NCI-H2196 treated with DMSO at 0.1 percent for 48 hours (cell line): ENCODE measurements at regions not wholly inside any gene's neighbourhood (a gene's known extent, or its start where the extent isn't known, plus 50 kb on each side); places are given as distances from the start of the nearest gene placed in this dataset.
"Not testable (repeated sequence)": the region's sequence is repeated elsewhere in the genome, so short reads cannot be mapped to it uniquely, and the experiment has no call there.

Experiments used
- DNase-seq: peaks from one replicate; lab custom pipeline; 2025; ENCODE audit not compliant: unreplicated experiment; lab: John Stamatoyannopoulos, UW

DNA sequence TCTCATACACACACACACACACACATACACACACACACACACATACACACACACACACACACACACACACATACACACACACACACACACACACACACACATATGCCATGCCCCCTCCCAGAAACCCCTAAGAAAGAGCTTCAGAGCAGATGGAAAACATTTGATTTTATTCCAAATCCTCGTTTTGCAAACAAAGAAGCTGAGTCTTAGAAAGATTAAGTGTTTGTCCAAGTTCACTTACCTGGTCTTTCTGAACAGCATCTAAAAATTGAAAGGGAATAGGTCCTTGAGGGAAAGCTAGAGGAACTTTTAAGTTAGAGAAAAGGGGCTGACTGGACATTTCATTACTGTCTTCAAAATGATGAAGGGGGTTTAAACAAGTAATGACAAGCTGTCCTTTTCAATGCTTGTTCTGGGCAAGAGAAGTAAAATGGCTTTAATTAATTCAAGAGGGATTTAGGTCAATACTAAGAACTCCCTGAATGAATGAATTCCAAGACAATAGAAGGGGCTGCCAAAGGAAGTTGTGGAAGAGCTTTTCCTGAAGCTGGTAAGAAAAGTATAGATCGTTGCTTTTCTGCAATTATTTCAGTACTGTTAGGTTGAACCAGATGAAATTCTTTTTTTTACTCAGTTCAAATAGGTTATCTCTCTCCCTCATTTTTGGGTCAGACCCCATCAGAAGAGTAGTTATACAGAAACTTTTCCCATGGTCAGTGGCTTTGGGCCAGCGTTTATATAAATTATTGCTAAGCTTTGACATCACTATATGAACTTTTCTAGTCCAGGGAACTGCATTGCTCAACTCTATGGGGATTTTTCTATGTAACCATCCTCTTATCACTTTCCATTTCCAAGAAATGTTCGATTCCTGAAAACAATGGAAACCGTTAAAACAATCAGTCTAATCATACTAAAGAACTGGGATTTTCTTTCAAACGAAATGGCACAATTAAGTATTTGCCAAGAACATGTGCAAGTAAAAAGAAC is 261.4 kb downstream of the MTERF1 start:
- DNase-seq = no peak

DNA sequence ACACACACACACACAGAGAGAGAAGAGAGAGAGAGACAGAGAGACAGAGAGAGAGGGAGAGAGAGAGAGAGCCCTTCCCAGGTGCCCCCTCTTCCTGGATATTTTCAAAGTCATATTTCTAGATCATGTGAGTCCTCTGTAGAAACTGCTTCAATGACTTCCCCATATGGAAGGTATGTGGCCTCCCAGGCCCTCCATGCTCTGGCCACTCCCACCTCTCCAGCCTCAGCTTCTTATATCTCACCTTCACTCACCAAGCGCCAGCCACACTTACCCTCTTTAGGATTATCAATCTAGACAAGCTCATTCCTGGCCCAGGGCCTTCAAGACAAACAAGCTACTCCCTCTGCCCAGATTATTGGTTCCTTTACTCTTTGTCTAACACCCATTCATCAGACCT is 259.7 kb downstream of the MTERF1 start:
- DNase-seq = no peak

GRCh38 chr7:91627324-91627723 is 253.2 kb downstream of the MTERF1 start:
- not testable (repeated sequence) for DNase-seq

DNA sequence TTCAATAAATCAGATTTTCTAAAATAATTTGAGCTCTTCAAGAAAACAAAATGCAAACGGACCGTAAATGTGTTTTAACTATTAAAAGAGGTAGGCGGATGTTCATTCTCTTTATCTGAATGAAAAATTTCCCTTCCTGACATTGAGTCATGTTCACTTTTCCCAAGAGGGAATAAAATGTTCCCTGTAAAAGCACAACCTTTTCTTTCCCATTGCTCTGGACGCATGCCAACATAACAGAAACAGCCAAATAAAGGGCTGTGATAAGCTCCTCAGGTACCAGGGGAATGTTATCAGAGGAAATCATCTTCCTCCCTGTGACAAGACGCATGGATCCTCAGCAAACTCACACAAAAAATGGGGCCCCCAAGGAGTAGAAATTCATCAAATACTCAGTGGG is 251.8 kb downstream of the MTERF1 start:
- DNase-seq = no peak

GRCh38 chr7:91630581-91631380 is 249.7 kb downstream of the MTERF1 start:
- no peak for DNase-seq

DNA sequence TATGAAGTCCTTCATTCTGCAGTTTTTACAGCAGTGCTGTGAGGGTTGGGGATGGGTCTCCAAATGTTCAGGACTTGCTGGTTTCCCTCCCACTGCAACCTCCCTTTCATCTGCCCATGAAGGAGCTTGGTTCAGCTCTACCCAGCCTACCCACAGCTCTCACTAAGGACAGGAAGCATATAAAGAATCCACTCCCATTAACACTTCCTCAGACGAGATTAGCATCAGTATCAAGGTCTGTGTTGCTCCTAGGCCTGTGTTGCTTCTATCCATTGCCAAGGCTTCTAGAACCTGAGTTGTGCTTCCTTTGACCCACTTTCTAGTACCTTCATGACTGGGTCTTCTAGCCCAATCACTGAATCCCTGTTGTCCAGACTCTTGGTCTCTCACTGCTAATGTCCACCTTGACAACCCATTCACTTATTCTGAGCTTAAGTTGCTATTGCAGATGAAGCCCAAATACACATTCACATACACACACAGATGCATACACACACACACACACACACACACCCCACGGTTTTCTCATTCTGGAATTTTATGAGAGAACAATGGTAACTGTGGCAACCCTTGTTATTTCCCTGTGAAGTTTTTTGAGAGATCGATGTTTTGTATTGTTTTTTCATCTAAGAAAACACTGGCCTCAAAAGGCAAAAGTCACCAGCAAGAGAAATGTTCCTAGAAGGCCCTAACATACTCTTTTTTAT is 248.1 kb downstream of the MTERF1 start:
- DNase-seq = no peak

DNA sequence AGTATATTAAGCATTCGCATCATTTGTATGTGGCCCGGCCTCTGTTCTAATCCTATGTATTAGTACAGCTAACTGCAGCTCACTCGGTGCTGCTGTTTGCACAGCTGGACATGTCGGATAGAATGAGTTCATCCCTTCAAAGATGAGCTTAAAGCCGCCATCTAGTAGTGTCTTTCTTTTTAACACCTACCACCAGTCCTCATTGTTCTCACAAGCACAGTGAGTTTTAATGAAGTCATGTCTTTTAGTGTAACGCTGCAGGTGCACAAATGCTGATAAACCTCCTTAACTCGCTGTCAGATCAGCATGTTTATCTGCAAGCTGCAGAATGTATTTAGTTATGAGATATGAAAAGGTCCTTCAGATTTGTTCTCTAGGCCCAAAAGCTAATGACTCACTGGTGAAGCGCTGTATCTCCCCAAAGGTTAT is 247.5 kb downstream of the MTERF1 start:
- DNase-seq = no peak

GRCh38 chr7:91634485-91635177 is 245.9 kb downstream of the MTERF1 start:
- DNase-seq = peak; percentile 87

DNA sequence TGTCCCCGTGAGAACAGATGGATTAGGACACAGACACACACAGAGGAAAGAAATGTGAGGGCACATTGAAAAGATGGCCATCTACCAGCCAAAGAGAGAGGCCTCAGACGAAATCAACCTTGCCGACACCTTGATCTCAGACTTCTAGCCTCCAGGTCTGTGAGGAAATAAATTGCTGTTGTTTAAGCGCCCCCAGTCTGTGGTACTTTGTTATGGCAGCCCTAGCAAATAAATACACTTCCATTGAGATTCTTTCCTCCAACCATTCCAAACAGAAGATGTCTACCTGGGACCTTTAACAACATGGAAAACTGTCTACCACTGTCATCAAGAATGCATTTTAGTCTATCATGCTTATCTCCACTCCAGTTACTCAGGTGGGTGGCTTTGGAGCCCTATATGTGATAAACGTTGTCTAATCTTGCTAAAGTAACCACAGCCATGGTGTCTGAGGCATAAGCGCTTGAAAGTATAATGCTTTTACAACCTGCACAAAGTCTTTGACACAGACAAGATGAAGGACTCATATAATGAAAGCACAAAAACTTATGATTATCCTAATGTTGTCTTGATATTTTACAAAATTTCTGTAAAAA is 244.3 kb downstream of the MTERF1 start:
- no peak for DNase-seq

DNA sequence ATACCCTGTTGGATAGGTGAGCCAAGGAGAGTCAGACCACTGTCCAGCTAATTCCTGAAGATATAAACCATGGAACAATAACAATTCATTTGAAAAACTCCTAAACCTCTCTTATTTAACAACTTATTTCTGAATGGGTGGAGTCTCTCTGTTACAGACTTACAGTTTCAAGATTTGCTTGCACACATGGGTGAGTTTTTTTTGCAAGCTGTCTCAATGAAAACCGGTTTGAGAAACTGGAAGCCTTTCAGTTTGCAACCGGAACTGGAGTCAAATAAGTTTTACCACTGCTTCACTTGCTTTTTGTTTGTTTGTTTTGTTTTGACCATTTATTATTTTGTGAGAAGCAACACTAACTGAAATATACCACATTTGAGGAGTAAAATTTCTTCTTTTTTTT is 243.8 kb downstream of the MTERF1 start:
- DNase-seq = no peak

GRCh38 chr7:91644256-91644655 is 236.2 kb downstream of the MTERF1 start:
- DNase-seq = no peak

DNA sequence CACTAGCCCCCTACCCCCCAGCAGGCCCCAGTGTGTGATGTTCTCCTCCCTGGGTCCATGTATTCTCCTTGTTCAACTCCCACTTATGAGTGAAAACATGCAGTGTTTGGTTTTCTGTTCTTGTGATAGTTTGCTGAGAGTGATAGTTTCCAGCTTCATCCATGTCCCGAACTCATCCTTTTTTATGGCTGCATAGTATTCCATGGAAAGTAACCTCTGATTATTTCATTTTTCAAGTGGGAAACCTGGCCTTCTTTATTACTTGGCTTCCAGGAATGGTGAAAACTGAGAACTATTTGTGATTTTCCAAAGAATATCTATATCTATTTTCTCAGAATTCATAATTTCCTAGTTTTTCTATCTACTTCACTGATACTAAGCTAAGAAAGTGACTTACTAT is 235.0 kb downstream of the MTERF1 start:
- DNase-seq = no peak

- DNase-seq = no peak
Observed at GRCh38 chr7:91651986-91652385, 228.5 kb downstream of the MTERF1 start.

DNA sequence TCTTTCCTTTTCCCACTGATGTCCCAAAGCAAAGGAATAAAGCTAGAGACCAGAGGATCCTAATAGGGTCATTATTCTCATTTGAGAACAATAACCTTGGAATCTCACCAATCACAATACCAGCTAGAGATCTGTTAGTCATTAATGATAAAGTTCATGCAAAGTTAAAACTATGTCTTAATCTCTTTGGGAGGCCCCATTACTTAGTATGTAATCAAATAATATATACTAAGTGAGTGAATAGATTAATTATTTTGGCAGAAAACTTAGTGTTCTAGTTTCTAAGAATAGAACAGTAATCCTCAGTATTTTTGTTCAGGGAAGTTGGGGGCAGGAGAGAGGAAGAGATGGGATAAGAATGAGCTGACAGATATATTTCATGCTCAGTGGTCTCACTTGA is 227.2 kb downstream of the MTERF1 start:
- no peak for DNase-seq

DNA sequence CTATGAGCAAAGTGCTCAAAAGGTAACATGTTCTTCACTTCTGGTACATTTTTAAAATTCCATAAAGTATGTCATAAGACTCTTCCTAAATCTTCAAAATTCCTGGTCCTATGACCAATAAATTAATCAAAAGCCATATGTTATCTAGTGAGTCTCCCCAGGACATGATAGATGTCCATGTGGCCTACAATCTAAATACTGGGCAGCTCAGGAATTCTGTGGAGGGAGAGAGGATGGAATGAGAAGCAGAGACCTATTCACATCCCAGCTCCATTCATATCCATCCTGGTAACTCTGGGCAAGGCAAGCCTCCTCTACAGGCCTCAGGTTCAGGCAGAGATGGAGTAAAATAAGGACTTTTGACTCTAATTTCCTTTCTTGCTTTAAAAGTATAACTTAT is 224.8 kb downstream of the MTERF1 start:
- DNase-seq = no peak

- no peak for DNase-seq
Observed at GRCh38 chr7:91656541-91657482, 223.7 kb downstream of the MTERF1 start.

DNA sequence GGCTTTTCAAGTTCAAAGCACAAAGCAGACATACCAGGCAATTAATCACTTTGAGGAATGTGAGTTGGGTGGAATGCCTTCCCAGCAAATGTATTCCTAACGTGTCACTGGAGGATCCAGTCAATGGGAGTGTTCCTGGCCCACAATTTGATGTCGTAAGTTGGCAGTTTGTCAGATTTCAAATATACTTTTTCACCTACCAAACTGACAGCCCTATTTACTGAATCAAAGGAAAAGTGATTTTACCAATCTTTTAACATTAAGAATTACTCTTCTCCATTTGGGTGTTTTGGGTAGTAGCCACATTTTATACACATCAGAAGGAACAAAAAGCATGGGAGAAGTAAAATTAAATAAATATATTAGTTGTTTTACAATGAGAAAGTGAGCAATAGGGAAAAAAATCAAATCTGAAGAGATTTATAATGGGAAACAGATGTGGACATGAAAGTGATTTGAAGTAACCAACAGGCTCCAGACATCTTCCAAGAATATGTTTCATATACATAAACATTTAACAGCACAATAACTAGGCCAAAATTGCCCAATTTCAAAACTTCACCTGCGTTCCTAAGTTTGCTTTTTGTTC is 222.9 kb downstream of the MTERF1 start:
- DNase-seq = no peak

GRCh38 chr7:91659096-91659495 is 221.4 kb downstream of the MTERF1 start:
- no peak for DNase-seq
